ENCODE measurements at regions not wholly inside any gene's neighbourhood (a gene's known extent, or its start where the extent isn't known, plus 50 kb on each side); places are given as distances from the start of the nearest gene placed in this dataset.

DNA sequence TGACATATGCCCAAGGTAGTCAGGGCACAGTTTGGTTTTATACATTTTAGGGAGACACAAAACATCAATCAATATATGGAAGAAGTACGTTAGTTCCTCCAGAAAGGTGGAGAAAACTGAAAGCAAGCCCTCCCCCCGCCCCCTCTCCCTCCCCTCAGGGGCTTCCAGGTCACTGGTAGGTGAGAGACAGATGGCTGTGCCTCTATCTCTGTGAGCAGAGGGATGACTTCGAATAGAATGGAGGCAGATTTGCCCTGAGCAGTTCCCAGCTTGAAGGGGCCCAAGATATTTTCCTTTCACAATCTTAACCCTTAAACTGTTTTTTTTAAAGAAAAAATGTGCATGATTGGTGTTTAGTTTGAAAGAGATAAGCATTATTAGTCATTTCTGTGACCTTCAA is 114.0 kb downstream of the PCDH10 start:
- TF ChIP-seq EZH2 (IDR thresholded peaks at IDR 0.05; ENCODE audit: low read length, unreplicated experiment) = no peak
- TF ChIP-seq, protein P1, sequence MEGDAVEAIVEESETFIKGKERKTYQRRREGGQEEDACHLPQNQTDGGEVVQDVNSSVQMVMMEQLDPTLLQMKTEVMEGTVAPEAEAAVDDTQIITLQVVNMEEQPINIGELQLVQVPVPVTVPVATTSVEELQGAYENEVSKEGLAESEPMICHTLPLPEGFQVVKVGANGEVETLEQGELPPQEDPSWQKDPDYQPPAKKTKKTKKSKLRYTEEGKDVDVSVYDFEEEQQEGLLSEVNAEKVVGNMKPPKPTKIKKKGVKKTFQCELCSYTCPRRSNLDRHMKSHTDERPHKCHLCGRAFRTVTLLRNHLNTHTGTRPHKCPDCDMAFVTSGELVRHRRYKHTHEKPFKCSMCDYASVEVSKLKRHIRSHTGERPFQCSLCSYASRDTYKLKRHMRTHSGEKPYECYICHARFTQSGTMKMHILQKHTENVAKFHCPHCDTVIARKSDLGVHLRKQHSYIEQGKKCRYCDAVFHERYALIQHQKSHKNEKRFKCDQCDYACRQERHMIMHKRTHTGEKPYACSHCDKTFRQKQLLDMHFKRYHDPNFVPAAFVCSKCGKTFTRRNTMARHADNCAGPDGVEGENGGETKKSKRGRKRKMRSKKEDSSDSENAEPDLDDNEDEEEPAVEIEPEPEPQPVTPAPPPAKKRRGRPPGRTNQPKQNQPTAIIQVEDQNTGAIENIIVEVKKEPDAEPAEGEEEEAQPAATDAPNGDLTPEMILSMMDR (conservative IDR thresholded peaks at IDR 0.05; ENCODE audit: low read depth, low read length) = no peak
- TF ChIP-seq EZH2phosphoT487 (IDR thresholded peaks at IDR 0.05; ENCODE audit: borderline replicate concordance, low read length) = no peak

Data from PC-3 (cell line).